ENCODE measurements at regions not wholly inside any gene's neighbourhood (a gene's known extent, or its start where the extent isn't known, plus 50 kb on each side); places are given as distances from the start of the nearest gene placed in this dataset.
A peak's percentile ranks its signal among the peaks of the same experiment; 100 is the strongest.

DNA sequence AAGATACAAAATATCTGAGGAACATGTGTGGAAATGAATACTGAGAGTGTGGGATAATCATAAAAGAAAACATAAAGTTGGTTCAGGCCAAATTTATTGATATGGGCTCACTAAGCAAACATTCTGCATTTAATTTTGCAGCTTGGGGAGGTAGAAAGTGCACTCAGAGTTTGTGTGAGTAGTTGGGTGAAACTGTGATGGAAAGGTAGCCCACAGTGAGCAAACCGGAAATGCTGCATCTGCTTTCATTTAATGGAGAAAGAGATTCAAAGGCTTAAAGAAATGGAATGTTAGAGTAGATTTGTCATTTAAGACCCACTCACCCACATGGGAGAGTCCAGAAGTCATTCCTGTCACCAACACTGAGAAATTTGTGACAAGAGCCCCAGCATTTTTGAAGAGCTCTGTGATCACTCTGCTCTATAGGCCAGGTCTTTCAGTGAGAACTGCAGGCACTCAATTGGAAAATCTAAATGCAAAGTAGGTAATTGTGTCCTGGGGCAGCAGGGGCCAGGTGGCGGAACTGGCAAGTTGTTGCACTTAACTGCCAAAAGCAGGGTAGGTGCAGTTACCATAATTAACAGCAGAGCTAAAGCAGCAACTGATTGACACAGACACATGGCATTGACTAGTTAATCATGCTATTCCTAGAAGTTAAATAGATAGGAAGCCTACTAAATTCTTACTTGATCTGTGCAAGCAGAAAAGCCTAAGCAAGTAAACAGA lies 1228.3 kb upstream of the PCDH20 start:
- no peak for DNase-seq

- no peak for DNase-seq
These were observed 1227.4 kb upstream of the PCDH20 start for GRCh38 chr13:62643007-62643483.

- DNase-seq: no peak
These were observed 1219.5 kb upstream of the PCDH20 start for GRCh38 chr13:62635161-62635560.

DNA sequence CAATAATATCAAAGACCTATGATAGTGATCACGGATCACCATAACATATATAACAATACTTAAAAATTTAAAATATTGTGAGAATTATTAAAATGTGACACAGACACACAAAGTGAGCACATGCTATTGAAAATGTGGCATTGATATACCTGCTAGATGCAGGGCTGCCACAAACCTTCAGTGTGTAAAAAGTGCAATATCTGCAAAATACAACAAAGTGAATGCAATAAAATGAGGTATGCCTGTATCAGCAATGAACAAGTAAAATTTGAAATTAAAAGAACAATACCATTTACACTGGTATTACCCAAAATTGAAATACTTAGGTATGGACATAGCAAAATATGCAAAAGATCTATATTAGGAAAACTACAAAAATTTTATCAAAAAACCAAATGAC lies 1217.8 kb upstream of the PCDH20 start:
- no peak for DNase-seq

DNA sequence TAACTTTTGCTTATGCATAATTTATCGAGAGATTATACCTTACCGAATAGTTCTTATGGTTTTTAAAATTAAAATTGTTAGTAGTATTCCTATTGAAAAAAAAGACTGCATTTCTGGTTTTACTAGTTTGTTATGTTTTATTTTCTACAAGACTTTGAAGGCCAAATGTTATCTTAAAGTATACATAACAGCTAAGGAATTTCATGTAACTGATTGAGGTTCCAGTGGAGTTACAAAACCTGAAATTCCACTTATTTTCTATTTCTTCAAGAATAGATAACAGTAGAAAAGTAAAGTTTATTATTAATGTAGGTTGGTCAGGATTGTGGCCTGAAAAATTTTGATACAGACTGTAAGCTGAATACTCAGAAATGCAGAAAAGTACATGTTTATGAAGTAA lies 1216.0 kb upstream of the PCDH20 start:
- no peak for DNase-seq

DNA sequence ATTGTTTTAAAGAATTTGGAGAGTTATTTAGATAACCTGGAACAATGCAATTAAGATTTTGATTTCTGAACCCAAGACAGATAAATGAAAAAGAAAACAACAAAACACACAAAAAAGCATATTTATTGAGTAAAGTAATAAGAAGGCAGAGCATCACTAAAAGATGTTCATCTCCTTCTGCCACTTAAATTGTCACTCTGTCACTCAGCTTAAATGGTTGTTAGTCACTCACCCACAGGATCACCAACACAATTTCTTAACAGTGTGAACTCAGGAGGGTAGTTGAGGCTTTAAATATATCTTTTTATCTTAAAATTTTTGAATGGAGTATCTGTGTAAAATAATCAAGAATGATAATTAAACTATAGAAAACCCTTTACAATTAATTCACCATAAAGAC lies 1215.5 kb upstream of the PCDH20 start:
- DNase-seq: no peak

GRCh38 chr13:62629618-62630017 lies 1214.0 kb upstream of the PCDH20 start:
- no peak for DNase-seq

GRCh38 chr13:62627226-62627625 lies 1211.6 kb upstream of the PCDH20 start:
- DNase-seq: peak; percentile 4

DNA sequence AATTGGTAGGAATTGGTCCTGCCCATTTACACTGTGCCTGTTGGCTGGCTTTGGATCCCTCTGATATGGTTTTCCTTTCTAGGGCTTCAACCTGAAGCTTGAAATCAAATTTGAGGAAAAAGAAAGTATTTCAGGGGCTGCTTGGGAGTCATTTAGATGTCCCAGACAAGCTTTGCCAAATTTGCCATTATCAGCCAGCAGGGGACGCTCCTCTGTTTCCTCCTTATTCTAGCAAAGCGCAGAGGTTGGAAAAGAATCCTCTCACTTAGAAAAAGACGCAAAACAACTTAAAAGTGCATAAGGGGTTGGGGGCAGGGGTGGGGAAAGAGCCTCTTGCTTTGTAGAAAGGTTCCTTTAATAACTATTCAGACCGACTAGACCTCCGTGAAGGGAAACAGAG lies 1211.1 kb upstream of the PCDH20 start:
- DNase-seq: no peak

DNA sequence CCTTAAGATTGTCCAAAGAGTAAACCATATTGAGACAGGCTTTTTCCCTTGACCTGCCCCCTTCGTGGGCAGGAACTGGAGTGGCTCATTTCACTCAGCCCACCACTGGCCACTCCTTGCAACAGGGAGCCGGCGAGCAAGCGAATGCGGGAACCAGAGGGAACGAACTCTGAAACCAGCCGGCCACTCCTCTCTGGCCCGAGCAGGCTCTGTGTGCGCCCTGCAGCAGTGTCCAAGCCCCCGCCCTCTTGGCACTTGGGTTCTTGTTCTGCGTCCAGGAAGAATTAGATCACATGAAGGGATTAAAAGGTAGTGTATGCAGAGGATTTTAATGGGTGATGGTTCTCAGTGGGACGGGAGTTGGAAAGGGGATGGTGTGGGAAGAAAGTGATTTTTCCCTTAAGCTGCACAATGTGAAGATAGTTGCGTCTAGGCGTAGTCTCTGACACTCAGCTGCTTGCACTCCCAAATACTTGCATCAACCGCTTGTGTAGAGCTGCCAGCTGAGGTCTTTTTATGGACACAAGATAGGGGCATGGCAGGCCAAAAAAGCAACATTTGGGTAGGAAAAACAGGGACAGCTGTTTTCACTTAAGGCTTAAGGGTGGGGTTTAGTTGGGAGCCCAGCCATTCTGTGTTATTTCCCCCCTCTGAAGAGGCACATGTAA lies 1209.7 kb upstream of the PCDH20 start:
- DNase-seq: no peak

DNA sequence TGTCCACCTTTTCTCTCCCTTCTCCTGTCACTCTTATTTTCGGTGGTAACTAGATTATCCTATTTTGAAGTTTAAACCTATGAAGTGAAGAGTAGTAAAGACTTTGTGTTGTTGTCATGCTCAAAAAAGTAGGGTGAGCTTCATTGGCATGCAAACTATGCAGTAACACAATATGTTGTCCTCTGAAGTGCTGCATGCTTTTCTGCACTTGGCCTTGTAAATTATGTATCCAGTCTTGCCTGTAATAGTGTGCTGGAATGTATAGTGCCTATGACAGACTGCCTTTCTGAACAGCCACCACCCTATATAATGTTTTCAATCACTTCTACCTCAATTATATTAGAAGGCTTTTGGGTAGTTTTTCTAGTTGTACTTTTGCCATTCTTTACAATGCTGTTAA lies 1198.2 kb upstream of the PCDH20 start:
- no peak for DNase-seq

- DNase-seq: no peak
These were observed 1195.7 kb upstream of the PCDH20 start for GRCh38 chr13:62611343-62611742.

GRCh38 chr13:62598708-62599107 lies 1183.1 kb upstream of the PCDH20 start:
- no peak for DNase-seq

- DNase-seq: no peak
These were observed 1180.3 kb upstream of the PCDH20 start for GRCh38 chr13:62595976-62596375.

GRCh38 chr13:62593804-62594203 lies 1178.2 kb upstream of the PCDH20 start:
- no peak for DNase-seq

DNA sequence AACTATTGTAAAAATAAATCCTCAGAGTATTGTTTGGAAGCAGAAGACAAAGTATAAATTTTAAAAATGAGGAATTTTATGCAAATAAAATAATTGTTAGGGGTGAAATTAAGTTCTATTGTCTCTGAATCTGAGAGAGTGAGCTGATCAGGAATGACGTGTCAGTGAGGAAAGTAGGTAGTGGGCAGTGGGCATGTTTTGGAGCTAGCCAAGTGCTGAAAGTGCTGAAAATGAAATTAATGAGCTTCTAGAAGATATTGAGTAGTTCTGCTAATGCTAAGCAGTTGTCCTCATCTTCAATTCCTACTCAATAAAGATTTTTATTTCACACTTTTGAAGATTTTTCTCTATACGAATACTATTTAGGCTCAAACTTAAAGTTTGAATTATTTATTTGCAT lies 1167.8 kb upstream of the PCDH20 start:
- DNase-seq: no peak

DNA sequence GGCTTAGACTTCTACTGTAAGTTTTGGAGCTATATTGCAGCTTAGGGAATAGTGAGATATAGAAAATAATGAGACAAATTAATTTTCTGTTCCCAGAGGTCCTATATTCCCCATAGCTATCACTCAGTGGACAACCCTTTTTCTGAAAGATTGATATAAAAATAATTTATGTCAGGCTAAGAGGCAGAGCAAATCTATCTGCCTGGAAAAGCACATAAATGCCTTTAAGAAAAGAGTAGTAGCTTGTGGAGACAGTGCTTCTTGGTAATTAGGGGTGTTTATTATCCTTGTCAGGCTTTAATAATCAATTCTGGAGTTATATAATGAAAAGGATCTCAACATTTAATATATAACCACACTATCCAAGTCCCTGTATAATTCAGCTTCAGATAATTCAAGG lies 1162.8 kb upstream of the PCDH20 start:
- DNase-seq: no peak

DNA sequence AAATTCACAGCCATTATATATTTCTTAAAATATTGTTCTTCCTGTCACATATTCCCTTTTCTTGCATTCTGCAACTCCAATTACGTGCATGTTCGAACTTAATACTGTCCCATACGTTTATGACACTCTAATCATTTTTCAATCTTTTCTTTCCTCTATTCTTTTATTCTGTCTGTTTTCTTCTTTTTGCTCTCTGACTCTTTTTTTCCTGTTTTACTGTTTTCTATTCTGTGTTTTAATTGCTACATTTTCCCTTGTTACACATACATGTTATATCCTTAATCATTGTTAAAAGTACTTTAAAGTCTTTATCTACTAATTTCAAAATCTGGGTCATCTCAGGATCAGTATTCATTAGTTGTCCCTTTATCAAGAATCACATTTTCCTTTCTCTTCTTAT lies 1149.1 kb upstream of the PCDH20 start:
- DNase-seq: no peak

DNA sequence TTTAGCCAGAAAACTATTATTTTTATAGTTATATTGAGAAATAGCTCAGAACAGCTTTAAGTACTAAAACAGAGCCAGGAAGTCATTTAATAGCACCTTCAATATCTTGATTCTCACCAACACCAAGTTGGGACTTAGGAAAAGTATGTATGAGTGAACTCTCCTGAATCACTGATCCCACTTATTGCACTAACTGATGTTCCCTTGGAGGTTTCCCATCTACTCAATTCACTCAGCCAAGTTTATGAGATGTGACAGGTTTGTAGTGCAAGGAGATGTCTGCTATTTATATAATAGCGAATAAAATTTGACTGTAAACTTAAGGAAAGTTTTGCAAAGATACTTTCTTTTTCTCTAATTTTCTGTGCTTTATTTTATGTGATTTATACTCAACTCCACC lies 1147.6 kb upstream of the PCDH20 start:
- no peak for DNase-seq

DNA sequence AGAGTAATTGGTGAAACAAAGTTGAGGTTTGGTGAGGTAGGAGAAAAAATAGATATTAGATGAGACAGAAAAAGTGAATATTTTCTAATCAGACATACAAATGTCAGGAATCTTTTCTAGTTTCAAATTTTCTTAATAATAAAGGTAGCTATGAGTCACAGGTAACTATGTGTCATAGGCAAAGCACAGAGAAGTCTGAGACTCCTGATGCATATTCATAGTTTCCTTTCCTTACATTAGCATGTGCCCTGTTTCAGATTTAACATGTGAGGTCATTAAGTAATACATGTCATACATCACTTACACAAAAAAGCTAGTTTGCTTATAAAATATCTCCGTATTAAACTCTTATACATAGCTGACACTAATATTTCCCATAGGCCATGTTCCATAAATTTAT lies 1141.3 kb upstream of the PCDH20 start:
- DNase-seq: no peak

GRCh38 chr13:62551588-62551987 lies 1135.9 kb upstream of the PCDH20 start:
- DNase-seq: no peak

DNA sequence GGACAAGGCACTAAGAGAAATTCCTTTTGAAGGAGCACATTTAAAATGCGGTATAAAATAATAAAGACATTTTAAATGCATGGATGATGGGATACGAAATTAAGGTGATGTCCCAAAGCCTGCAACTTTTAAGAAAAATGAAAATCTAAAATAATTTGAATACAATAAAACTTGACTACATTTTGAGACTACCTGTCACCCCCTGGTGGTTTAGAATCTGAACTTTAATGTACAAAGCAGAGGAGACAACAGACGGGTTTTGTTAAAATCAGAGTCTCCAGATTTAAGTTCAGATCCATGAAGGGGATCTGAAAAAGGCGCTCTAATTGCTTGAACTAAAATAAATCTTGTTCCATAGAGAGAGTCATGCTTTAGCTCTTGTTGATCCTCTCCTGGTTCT lies 1129.3 kb upstream of the PCDH20 start:
- no peak for DNase-seq

DNA sequence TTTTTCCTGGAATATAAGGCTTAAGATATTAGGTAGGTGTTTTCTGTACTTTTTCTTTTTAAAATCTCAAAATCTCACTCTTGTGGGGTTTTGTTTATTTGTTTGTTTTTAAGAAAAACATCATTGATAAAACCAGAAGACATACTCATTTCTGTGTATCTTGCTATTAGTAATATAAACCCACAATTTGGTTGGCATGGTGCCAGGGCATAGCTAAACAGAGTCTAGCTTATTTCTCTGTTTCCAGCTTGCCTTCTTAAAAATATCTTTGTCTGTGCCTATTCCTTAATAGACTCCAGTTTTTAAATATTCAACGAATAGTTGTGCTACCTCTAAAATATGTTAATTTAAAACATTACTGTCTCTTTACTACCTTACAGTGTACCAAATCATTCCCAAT lies 1121.9 kb upstream of the PCDH20 start:
- DNase-seq: no peak

DNA sequence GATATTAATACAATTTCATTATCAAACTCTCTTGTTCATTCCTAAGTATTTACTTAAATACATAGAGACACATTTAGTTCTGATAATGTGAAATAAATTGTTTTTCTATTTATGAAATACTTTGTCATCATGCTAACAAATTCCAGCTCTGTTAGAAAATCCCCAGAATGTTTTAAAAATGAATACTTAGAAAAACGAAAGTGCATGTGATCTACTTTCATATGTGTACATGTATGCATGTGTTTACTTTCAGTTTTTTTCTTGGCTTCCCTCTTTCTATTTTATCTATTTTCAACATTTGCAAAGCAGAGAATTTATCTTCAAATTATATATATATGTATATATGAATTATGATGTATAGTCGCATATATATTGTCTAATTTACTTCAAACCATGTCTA lies 1110.0 kb upstream of the PCDH20 start:
- DNase-seq: no peak

DNA sequence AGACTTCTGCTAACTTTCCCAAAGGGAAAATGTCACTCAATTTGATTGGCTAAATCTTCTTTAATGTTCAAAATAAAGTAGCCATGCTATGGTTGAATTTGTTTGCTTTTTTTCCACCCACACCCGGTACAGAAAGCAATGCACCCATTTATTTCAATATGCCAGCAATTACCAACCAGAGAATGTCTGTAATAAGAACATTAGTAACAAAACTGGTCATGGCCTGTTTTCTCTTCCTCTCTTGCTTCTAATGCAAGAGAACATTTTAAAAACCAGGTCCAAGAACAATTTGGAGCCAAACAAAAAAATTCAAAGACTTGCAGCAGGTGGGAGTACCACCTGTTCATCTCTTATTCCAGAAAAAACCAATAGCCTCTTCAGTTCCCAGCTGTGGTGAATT lies 1108.8 kb upstream of the PCDH20 start:
- DNase-seq: no peak

Data from activated gamma-delta T cell (primary cell).